ENCODE measurements at regions not wholly inside any gene's neighbourhood (a gene's known extent, or its start where the extent isn't known, plus 50 kb on each side); places are given as distances from the start of the nearest gene placed in this dataset.

DNA sequence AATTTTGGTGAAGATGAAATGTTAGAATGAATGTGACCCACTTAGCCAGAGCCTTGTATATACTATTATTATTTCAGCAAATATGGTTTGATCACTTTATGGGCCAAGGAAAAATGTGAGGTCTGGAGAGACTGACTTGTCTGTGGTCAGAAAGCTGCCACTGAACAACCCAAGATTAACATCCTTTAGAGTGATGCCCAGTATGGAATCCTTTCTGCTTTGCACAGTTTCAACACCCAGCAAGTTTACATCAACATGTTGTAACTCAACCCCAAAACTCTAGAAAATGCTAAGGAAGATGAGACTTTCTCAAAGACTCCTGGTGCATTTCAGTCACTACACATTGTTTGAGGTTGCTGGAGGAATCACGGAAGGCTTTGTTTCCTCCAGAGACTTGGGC, 107.7 kb downstream of the SNX19 start:
- CTCF ChIA-PET = no interaction called here
- BruUV-seq (replicated peaks) = no TSS peak

GRCh38 chr11:130813196-130813595, 103.1 kb downstream of the SNX19 start:
- POLR2A ChIA-PET = no interaction called here
- H3K27me3 ChIP-seq (ENCODE audit: control insufficient read depth, insufficient read depth, low read length) = no peaks in the 10 kb centered on the region
- H3K4me1 ChIP-seq (ENCODE audit: control insufficient read depth, insufficient read depth, low read length) = no peaks in the 10 kb centered on the region
- no peaks in the 10 kb centered on the region for H3K36me3 ChIP-seq (ENCODE audit: control insufficient read depth, insufficient read depth, low read length)
- DNase-seq (ENCODE audit: low read depth, low spot score) = no peak
- ATAC-seq = no peak
- CTCF ChIA-PET = interaction anchor here (0.8 kb wide), 1 partner anchor 47 kb away, joined by 8 read pairs; no protein-coding TSS in a partner anchor
- TF ChIP-seq POLR2AphosphoS5 (IDR thresholded peaks at IDR 0.05; ENCODE audit: low read depth, low read length) (no peak), TCF7L2 (IDR thresholded peaks at IDR 0.05; ENCODE audit: low read depth, low read length) (no peak), SIN3A (IDR thresholded peaks at IDR 0.05; ENCODE audit: borderline replicate concordance, insufficient read depth, low read depth, low read length) (no peak), CTCF (IDR thresholded peaks at IDR 0.05) (no peak)
- TF ChIP-seq, protein P1, sequence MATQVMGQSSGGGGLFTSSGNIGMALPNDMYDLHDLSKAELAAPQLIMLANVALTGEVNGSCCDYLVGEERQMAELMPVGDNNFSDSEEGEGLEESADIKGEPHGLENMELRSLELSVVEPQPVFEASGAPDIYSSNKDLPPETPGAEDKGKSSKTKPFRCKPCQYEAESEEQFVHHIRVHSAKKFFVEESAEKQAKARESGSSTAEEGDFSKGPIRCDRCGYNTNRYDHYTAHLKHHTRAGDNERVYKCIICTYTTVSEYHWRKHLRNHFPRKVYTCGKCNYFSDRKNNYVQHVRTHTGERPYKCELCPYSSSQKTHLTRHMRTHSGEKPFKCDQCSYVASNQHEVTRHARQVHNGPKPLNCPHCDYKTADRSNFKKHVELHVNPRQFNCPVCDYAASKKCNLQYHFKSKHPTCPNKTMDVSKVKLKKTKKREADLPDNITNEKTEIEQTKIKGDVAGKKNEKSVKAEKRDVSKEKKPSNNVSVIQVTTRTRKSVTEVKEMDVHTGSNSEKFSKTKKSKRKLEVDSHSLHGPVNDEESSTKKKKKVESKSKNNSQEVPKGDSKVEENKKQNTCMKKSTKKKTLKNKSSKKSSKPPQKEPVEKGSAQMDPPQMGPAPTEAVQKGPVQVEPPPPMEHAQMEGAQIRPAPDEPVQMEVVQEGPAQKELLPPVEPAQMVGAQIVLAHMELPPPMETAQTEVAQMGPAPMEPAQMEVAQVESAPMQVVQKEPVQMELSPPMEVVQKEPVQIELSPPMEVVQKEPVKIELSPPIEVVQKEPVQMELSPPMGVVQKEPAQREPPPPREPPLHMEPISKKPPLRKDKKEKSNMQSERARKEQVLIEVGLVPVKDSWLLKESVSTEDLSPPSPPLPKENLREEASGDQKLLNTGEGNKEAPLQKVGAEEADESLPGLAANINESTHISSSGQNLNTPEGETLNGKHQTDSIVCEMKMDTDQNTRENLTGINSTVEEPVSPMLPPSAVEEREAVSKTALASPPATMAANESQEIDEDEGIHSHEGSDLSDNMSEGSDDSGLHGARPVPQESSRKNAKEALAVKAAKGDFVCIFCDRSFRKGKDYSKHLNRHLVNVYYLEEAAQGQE (IDR thresholded peaks at IDR 0.05; ENCODE audit: insufficient read depth in 1 of 2, low read depth in 2 of 2, low read length in 1 of 2) = no peak
- no peak overlapping the region for H3K27ac ChIP-seq (ENCODE audit: low read length)
- in situ Hi-C loops (cut with HindIII; ENCODE audit: low pct_unique_long_range_greater_than_20kb, low sequenced_read_pairs) (no loop called here), intact Hi-C loops (cut with micrococcal nuclease; ENCODE audit: unreplicated experiment) (no loop called here)
- no peak overlapping the region for H3K4me3 ChIP-seq (ENCODE audit: low read depth in 2 of 2, low read length in 2 of 2)
- BruUV-seq (replicated peaks) = no TSS peak
- no peaks in the 10 kb centered on the region for H3K9me3 ChIP-seq (ENCODE audit: control insufficient read depth, insufficient read depth, low read depth, low read length)

More for the DNA sequence above, 107.7 kb downstream of the SNX19 start:
- intact Hi-C loops (cut with micrococcal nuclease; ENCODE audit: unreplicated experiment) (no loop called here), in situ Hi-C loops (cut with HindIII; ENCODE audit: low pct_unique_long_range_greater_than_20kb, low sequenced_read_pairs) (no loop called here)
- H3K4me3 ChIP-seq (ENCODE audit: low read depth in 2 of 2, low read length in 2 of 2) = no peak overlapping the region
- POLR2A ChIA-PET = no interaction called here
- no peaks in the 10 kb centered on the region for H3K36me3 ChIP-seq (ENCODE audit: control insufficient read depth, insufficient read depth, low read length)
- TF ChIP-seq, protein P1 (IDR thresholded peaks at IDR 0.05; ENCODE audit: insufficient read depth in 1 of 2, low read depth in 2 of 2, low read length in 1 of 2) = no peak
- TF ChIP-seq TCF7L2 (IDR thresholded peaks at IDR 0.05; ENCODE audit: low read depth, low read length) (no peak), CTCF (IDR thresholded peaks at IDR 0.05) (no peak), POLR2AphosphoS5 (IDR thresholded peaks at IDR 0.05; ENCODE audit: low read depth, low read length) (no peak)
- no peaks in the 10 kb centered on the region for H3K4me1 ChIP-seq (ENCODE audit: control insufficient read depth, insufficient read depth, low read length)
- H3K27ac ChIP-seq (ENCODE audit: low read length) = no peak overlapping the region
- ATAC-seq (no peak), DNase-seq (ENCODE audit: low read depth, low spot score) (no peak)
- H3K9me3 ChIP-seq (ENCODE audit: control insufficient read depth, insufficient read depth, low read depth, low read length) = no peaks in the 10 kb centered on the region
- no peaks in the 10 kb centered on the region for H3K27me3 ChIP-seq (ENCODE audit: control insufficient read depth, insufficient read depth, low read length)

Data from Panc1 (cell line).